ENCODE measurements at regions not wholly inside any gene's neighbourhood (a gene's known extent, or its start where the extent isn't known, plus 50 kb on each side); places are given as distances from the start of the nearest gene placed in this dataset.

- intact Hi-C loops (cut with DNase I): no loop called here
- H3K9me3 ChIP-seq: peaks cover 0 to 9% (median 0%) of the 10 kb centered on the region in 4 donors
- TF ChIP-seq POLR2AphosphoS5 (IDR thresholded peaks at IDR 0.05): no peak
- no peak for TF ChIP-seq CTCF (IDR thresholded peaks at IDR 0.05)
- no peak for TF ChIP-seq POLR2A (IDR thresholded peaks at IDR 0.05)
- no peak for TF ChIP-seq EP300 (IDR thresholded peaks at IDR 0.05)
- 54 to 62% methylated on average over 2 of the region's 2 CpGs for WGBS, 2 donors
- no peak for DNase-seq
- H3K4me3 ChIP-seq: no peak overlapping the region
- no peaks in the 10 kb centered on the region for H3K4me1 ChIP-seq
- no peaks in the 10 kb centered on the region for H3K36me3 ChIP-seq
- no peak overlapping the region for H3K27ac ChIP-seq
- H3K27me3 ChIP-seq: no peaks in the 10 kb centered on the region
Observed at GRCh38 chr4:106486533-106486932, 118.0 kb upstream of the GIMD1 start.

- intact Hi-C loops (cut with DNase I): no loop called here
- Histone ChIP-seq H3K36me3 (no peaks in the 10 kb centered on the region), H3K9me3 (peaks cover 0 to 9% (median 0%) of the 10 kb centered on the region in 4 donors), H3K4me3 (no peak overlapping the region), H3K27me3 (no peaks in the 10 kb centered on the region), H3K27ac (no peak overlapping the region), H3K4me1 (no peaks in the 10 kb centered on the region)
- TF ChIP-seq POLR2A (IDR thresholded peaks at IDR 0.05): no peak
- TF ChIP-seq POLR2AphosphoS5 (IDR thresholded peaks at IDR 0.05): no peak
- no peak for TF ChIP-seq EP300 (IDR thresholded peaks at IDR 0.05)
- TF ChIP-seq CTCF (IDR thresholded peaks at IDR 0.05): no peak
- WGBS, 2 donors: 78 to 91% methylated on average over 3 of the region's 3 CpGs
- no peak for DNase-seq
Observed at GRCh38 chr4:106481801-106482200, 113.2 kb upstream of the GIMD1 start.

- H3K36me3 ChIP-seq: no peaks in the 10 kb centered on the region
- H3K27ac ChIP-seq: no peak overlapping the region
- H3K4me3 ChIP-seq: no peak overlapping the region
- 35 to 69% methylated on average over 5 of the region's 5 CpGs for WGBS, 2 donors
- H3K9me3 ChIP-seq: peaks cover 0 to 5% (median 0%) of the 10 kb centered on the region in 4 donors
- intact Hi-C loops (cut with DNase I): no loop called here
- no peaks in the 10 kb centered on the region for H3K27me3 ChIP-seq
- H3K4me1 ChIP-seq: no peaks in the 10 kb centered on the region
- DNase-seq: no peak
- TF ChIP-seq POLR2AphosphoS5 (IDR thresholded peaks at IDR 0.05): no peak
- TF ChIP-seq CTCF (IDR thresholded peaks at IDR 0.05): no peak
- no peak for TF ChIP-seq EP300 (IDR thresholded peaks at IDR 0.05)
- TF ChIP-seq POLR2A (IDR thresholded peaks at IDR 0.05): no peak
Observed at GRCh38 chr4:106478152-106478551, 109.6 kb upstream of the GIMD1 start.

GRCh38 chr4:106476741-106477140 lies 108.2 kb upstream of the GIMD1 start:
- no peak overlapping the region for H3K27ac ChIP-seq
- intact Hi-C loops (cut with DNase I): no loop called here
- no peak for DNase-seq
- TF ChIP-seq POLR2A (IDR thresholded peaks at IDR 0.05) (no peak), POLR2AphosphoS5 (IDR thresholded peaks at IDR 0.05) (no peak), EP300 (IDR thresholded peaks at IDR 0.05) (no peak), CTCF (IDR thresholded peaks at IDR 0.05) (no peak)
- no peaks in the 10 kb centered on the region for H3K36me3 ChIP-seq
- H3K27me3 ChIP-seq: no peaks in the 10 kb centered on the region
- H3K4me3 ChIP-seq: no peak overlapping the region
- WGBS, 2 donors: 31 to 53% methylated on average over 1 of the region's 1 CpG
- H3K9me3 ChIP-seq: no peaks in the 10 kb centered on the region
- H3K4me1 ChIP-seq: no peaks in the 10 kb centered on the region

GRCh38 chr4:106473515-106473914 lies 104.9 kb upstream of the GIMD1 start:
- WGBS, 2 donors: 97 to 100% methylated on average over 1 of the region's 1 CpG
- intact Hi-C loops (cut with DNase I): no loop called here
- H3K9me3 ChIP-seq: no peaks in the 10 kb centered on the region

More at GRCh38 chr4:106473515-106473914, 104.9 kb upstream of the GIMD1 start:
- Histone ChIP-seq H3K36me3 (no peaks in the 10 kb centered on the region), H3K4me1 (no peaks in the 10 kb centered on the region), H3K27ac (no peak overlapping the region), H3K4me3 (no peak overlapping the region), H3K27me3 (no peaks in the 10 kb centered on the region)
- TF ChIP-seq POLR2A (IDR thresholded peaks at IDR 0.05): no peak
- no peak for TF ChIP-seq EP300 (IDR thresholded peaks at IDR 0.05)
- TF ChIP-seq CTCF (IDR thresholded peaks at IDR 0.05): no peak
- TF ChIP-seq POLR2AphosphoS5 (IDR thresholded peaks at IDR 0.05): no peak
- no peak for DNase-seq

Measured in sigmoid colon (tissue), 6 donors.